HG02588 (cell line): ENCODE measurements at regions not wholly inside any gene's neighbourhood (a gene's known extent, or its start where the extent isn't known, plus 50 kb on each side); places are given as distances from the start of the nearest gene placed in this dataset.
"Not testable (repeated sequence)": the region's sequence is repeated elsewhere in the genome, so short reads cannot be mapped to it uniquely, and the experiment has no call there.

Source experiments
- ATAC-seq: cut with Tn5 transposase; IDR thresholded peaks from one replicate; pipeline ENCODE4 v1.9.1; 2021; ENCODE audit warnings: mild to moderate bottlenecking, moderate library complexity; ENCODE audit not compliant: unreplicated experiment

DNA sequence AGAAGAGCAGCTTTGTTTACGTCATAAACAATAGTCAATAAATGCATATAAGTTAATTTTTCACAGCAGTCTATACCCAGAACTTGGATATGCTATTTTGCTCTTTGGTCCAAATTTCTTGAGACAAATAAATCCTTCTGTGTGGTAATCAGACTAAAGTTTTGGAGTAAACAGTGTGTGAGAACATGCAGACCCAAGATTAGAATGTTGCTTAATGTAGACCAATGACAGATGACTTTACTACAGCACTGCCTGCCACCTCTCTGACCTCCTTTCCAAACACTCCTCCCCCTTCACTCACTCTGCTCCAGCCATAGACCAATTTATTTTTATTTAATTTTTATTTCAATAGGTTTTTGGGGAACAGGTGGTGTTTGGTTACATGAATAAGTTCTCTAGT, 115.3 kb upstream of the TANK start:
- ATAC-seq = no peak

DNA sequence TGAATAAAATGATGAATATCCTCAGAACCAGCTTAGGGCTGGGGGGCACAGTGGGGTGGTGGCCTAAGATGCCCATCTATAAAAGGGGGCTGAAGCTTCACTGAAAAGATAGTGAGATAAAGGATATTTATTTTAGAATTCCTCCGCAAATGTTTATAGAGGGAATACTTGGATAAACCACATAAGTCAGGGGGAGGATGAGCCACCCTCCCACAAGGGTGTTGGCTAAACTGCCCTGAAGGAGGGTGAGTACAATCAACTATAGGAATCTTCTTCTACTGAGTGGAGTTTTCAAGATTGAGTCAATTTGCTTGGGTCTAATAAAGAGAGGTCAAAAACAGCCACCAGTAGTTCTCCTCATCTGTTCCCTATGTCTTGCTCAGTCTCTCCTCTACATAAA, 114.5 kb upstream of the TANK start:
- ATAC-seq = no peak

DNA sequence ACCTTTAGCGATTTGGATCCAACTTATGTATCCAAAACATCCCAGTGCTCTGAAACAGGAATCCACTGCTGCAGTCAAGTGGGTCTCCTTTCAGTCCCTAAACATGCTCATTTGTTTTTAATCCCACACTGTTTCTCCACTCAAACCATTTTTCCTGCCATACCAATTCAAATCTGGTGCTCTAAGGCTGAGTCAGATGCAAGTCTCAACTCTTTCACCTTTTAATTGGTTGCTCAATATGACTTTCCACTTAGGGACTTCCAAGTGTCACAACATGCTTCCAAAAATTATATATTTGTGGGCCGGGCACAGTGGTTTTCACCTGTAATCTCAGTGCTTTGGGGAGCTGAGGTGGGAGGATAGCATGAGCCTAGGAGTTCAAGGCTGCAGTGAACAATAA, 113.4 kb upstream of the TANK start:
- ATAC-seq = no peak

DNA sequence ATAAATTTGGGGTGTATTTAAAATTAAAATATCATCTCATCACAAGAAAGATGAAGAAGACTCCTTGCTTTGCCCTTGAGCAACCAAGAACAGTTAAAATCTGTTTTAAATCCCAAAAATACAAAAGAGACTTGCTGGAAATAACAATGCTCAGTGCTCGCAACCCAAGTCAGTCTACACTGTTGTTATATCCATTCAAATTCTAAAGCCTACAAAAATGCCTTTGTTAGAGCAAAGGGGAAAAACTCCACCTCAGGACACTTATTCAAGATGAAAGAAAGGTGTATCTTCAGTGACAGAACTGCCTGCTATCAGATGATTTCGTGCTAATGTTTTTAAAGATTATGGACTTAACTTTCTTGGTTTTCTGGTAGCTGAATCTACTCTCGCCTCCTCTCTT, 111.9 kb upstream of the TANK start:
- no peak for ATAC-seq

DNA sequence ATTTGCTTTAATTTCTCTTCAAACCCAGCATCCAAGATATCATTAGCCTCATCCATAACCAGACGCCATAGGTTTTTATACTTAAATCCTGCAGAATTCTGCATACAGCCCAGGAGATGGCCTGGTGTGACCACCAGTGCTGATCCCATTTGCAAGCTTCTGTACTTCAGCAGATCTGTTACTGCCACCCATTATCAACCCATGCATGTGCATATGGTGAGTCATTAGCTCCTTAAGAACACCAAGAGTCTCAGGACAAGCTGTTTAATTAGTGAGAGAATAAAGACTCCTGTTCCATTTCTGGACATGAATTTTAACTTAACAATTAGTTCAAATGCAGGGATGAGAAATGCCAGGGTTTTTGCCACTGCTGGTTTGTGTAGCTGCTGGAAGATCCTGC, 110.7 kb upstream of the TANK start:
- ATAC-seq = no peak

DNA sequence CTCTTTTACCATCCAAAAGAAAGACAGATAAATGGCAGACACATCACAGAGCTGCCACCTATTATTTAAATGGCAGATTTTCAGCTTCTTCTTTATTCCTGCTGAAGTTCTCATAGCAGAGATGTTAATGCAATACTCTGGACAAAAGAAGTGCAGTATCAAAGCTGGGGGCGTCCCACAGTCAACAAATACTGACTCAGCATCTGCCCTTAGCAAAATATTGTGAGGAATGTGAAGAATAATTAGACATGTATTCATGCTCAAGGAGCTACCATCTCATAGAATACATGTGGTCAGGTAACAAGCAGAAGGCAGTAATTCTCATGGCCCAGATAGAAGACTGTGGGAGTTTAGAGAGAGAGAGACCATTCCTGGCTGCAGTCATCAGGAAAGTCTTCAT, 108.0 kb upstream of the TANK start:
- no peak for ATAC-seq

DNA sequence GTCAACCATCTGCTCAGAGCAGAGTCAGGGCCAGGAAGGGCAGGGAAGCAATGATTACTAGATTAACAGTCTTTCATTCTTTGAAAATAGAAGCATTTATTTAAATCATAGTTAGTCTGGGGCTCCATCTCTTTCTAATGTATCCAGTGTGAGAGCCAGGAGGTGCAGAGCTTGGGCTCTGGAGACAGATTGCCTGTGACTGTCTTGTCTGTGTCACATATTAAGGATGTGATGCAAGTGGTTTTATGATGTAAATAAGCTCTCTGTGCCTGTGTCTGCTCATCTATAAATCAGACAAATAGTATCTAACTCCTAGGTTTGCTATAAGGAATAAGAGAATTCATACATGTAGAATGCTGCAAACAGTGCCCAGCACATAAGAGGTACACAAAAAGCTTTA, 104.9 kb upstream of the TANK start:
- no peak for ATAC-seq

DNA sequence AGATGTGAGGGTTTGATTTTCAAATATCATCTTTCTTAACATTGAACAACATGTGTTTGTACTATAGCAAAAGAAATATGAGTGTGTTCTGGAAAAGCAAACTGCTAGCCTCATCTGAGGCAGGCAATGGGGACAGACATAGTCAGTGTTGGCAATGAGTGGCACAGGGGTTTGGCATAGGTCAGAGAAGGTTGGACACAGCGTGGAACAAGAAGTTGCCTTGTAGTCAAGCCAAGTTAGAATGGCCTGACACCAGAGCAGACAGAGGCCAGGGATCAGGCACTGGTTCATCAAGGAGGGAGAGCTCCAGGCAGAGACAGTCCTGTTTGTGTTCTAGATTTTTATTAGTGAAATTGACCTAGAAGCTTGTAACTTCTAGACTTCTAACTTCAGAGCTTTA, 100.8 kb upstream of the TANK start:
- ATAC-seq = no peak

DNA sequence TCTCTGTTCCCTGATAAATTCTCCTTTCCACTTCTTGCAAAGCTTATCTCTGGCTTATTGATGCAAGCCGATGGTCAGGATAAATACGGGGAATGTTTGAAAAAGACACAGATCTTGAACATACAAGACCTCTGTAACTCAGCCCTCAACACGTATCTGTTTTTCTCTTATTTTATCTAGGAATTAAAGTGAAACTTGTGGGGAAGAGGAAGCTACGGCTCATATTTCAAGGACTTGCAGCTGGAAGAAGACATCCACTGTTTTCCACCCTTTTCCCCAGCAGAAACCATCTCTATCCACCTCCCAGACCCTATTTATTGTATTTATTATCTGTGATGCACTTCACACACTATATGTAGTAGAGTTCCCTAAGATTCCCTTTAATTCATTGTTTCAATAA, 98.4 kb upstream of the TANK start:
- ATAC-seq = no peak

DNA sequence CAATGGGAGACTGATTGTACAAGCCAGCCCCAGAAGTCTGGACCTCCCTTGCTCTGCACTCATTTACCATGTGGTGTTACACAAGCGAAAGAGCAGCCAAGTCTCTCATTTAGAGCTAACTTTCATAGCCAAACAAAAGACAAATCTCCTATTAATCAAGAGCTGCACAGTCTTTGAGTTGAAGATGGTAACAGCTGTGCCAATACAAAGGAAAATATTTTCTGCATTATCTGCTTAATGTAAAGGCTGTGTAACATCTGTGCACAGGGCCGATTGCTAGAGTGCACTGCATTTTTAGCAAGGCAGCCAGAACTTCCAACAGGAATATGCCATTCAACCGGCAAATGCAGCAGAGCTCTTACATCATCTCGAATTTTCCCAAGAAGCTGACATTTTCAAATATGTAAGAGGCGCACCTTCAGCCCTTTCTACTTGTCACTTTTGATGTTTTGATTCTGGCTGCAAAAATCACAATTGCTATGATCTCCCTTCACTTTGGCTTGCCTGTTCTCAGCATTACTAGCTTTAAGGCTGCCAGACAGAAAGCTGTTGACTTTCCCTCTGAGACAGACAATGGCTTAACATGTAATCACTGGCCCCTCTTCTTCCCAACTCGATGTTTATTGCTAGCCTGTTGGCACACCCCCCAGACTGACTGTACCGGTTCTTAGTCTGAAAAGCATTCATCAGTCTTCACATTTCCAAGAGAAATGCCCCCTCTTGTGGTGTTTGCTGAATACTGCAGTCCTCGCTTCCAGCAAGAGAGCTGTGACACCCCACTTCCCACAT, 96.9 kb upstream of the TANK start:
- ATAC-seq = peak; percentile 89

DNA sequence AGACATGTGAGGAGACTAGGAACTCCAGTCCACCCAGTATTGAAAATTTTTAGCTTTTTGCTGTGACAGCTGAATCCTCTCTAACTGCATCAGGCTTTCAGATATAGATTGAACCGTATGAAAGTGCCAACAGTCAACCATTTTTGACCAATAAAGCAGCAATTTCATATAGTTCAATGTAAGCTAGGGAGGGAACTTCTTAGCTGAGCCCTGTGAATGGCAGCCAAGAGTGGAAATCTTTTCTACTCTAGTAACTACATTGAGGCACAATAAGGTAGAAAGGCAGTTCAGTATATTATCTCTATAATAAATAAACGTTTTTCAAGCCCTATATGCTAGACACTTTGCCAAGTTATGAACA, 96.3 kb upstream of the TANK start:
- peak; percentile 32 for ATAC-seq

DNA sequence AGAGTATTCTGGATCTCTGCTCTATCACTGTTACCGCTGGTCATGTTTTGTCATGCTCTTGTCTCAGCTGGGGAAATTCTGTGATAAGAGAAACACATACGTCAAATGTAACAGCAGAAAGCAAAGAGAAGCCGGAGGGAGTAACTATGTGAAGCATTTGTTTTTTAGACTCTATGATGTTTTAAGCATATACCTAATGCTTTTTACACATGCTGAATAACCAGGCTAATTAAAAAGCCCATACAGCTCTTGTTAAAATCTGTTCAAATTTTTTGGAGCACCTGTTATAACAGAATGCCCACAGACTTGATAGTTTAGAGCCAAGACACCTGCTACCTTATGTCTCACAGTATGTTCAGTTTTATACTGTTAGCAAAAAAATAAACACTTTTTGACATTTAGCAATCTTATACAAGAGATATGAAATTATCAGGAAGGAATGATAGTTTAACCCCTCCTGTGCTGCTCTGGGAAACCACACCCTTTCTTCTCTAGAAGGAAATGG, 92.3 kb upstream of the TANK start:
- no peak for ATAC-seq

DNA sequence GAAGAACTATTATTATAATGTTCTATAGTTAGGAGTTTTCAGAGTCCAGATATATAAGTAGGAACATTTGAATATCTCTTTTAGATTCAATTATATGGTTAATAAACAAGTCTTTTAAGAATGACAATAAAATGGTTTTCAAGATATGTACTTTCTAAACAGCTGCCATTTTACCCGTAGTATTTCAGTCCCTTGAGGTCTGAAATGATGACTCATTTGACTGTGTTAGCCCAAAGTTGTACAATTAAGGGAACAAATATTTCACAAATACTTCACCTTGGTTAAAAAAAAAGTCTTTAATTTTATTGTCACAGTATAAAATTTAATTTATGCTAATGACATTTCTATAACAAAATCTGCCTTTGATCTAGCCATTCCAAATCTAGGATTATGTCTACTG, 91.6 kb upstream of the TANK start:
- ATAC-seq = no peak

DNA sequence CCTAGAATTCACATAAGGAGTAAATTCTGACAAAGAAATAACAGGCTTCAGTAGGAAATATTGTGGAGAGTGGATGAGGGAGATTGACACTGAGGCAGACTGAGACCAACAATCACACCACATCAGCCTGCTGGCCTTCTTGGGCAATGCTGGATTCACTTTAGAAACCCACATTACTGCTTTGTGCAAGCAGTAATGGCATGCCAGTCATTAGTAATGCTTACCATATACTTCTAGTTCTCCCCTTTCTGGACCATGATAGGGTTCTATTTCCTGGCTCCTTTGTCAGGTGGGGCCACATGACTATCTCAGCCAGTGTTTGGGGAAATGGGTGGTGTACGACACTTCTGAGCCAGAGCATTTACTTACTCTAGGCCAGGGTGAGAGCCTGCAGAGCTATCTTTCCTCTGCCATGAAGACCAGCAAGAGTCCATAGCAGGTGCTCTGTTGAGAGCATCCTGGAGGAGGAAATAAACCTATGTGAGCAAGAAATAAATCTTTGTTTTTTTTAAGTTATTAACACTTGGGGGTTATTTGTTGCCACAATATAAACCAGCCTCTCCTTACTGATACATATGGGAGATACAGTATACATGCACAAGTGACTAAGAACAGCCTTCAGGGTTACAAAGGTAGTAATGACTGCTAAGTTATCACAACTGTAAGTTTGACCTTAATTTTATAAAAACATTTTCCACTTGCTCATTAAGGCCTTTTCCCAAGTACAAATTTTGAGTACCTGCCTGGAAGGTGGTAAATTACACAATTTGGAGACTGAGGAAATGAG, 89.3 kb upstream of the TANK start:
- ATAC-seq = no peak

DNA sequence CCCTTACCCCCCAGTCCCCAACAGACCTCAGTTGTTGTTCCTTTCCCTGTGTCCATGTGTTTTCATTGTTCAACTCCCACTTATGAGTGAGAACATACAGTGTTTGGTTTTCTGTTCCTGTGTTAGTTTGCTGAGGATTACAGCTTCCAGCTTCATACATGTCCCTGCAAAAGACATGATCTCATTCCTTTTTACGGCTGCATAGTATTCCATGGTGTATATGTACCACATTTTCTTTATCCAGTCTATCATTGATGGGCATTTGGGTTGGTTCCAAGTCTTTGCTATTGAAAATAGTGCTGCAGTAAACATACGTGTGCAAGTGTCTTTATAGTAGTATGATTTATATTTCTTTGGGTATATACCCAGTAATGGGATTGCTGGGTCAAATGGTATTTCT, 87.8 kb upstream of the TANK start:
- not testable (repeated sequence) for ATAC-seq

DNA sequence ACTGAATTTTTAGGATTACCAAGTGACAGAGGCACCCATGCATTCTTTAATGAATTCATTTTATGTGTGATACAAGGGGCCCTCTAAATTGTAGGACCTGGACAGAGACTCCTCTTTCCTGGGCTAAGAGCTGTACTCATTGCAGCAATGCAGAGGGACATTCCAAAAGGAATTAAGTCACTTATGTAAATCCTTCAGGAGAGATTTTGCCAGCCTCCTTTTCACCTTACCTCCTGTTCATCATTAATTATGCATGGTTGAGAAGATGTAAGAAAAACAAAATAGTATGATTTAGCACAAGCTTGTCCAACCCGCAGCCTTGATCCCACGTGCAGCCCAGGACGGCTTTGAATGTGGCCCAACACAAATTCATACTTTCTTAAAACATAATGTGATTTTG, 84.5 kb upstream of the TANK start:
- no peak for ATAC-seq

DNA sequence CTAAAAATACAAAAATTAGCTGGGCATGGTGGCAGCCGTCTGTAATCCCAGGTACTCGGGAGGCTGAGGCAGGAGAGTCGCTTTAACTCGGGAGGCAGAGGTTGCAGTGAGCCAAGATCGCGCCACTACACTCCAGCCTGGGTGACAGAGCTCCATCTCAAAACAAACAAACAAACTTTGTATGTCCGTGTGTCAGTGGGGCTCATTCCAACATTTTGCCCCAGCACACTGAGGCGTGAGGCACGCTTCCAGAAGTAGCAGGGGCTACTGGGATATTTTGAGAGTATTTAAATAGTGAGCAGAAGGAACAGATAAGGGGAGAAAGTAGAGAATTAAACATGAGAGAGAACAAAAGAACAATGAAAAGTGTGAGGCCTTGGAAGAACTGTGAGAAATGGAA, 83.3 kb upstream of the TANK start:
- ATAC-seq = no peak

DNA sequence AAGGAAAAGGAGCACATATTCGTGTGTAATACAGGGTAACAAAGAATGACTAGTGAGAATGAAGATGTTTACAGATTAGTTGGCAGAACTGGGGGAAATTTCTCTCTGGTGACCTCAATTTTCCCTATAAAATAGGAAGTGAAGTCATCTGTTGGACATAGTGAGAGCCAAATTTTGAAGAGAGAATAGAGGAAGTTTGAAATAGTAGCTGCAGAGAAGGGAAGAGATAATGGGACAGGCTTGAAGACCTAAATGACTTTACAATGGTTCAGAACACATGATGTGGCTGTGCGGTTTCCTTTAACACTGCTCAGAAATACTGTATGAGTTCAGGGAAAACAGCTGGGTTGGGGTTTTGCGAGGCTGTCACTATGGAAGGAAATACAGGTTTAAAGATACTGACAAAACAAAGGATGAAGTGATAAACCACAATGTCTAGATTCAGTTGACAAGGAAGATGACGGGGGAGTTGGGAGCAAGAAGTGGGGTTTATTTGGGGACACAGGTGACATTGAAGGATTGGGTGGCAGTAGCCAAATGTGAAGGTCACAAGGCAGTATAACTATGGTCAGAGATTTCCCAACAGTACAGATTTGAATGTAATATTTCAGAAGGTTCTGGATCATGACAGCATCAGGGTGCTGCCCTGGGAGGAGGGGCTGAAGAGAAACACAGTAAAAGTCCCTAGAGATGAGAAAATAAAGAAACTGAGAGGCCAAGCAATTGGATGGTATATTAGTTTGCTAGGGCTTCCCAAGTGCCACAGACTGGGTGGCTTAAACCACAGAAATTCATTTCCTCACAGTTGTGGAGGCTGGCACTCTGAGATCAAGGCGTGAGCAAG, 82.6 kb upstream of the TANK start:
- peak; percentile 83 for ATAC-seq

DNA sequence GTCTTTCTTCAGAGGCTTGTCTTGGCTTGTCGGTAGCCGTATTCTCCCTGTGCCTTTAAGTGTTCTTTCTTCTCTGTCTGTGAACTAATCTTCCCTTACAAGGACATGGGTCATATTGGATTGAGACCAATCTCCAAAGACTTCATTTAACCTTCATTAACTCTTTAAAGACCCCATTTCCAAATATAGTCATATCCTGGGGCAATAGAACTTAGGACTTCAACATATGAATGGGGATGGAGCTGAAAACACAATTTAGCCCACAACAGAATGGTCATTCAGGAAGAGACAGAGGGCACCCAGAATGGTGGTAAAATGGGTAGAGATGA, 82.1 kb upstream of the TANK start:
- ATAC-seq = peak; percentile 2

DNA sequence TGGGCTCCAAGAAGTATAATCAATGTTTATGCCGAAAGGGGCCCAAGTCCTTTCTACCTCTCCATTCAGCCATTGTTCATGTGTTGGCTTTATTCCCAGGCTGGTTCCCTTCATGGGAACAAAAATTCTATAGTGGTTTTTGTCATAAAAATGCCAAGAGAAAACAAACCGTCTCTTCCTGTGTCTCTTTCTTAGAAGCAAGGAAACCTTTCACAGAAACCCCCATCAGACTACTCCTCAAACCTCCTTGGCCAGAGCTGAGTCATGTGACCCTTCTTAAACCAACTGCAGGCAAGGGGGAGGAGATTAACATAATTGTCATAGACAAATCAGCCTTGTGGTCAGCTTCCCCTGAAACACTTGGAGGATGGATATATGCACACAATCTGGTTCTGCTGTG, 75.1 kb upstream of the TANK start:
- no peak for ATAC-seq

DNA sequence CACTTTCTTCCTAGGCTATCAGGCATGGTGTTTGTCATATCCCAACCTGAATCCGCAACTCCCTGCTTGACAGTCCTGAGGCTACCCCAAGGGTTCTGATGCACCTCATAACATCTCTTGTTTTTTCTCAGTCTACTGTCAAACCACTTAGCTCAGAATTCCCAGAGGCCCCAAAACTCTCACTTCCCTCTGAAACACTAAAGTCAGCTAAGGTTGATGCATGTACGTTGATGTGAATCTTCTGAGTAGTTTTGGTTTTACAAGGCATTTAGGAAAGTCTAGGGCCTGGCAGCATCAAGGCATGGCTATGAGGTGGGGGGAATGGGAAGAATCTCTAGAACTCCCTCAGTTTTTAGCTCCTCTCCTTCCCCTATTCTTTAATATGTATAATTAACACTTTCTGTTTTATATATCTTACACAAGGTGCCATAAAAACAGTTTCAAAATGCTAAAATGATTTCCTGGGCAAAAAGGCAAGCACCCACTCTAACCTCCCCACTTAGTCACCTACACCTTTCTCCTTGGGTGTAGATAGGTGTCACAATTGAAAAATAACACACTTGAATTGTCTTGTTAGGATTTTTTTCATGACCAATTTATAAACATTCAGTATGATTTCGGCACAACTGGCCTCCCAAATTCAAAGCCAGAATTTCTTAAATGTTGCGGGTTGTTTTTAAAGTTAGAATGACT, 71.4 kb upstream of the TANK start:
- ATAC-seq = peak; percentile 93
